Left lung (tissue), 4 donors: ENCODE measurements at regions not wholly inside any gene's neighbourhood (a gene's known extent, or its start where the extent isn't known, plus 50 kb on each side); places are given as distances from the start of the nearest gene placed in this dataset.

Experiments
- ATAC-seq: fragments of 200-7000 bp; cut with Tn5 transposase; one replicate; pipeline ENCODE4 v1.9.1; 2020; ENCODE audit warnings: moderate library complexity
- DNase-seq, 4 donors: peaks; one replicate each; pipeline ENCODE4 v3.0.0-alpha.2; 2013 to 2020
- H3K27ac ChIP-seq, 2 donors: fragments of 200-600 bp; sonication (generic) in 1 of 2; one replicate each; pipeline versions ENCODE4 v1.5.0 to v1.8.0; 2020 to 2021
- H3K27me3 ChIP-seq, 2 donors: fragments of 200-600 bp; sonication (generic) in 1 of 2; one replicate each; pipeline versions ENCODE4 v1.5.0 to v1.8.0; 2020 to 2021
- H3K36me3 ChIP-seq, 2 donors: fragments of 200-600 bp; sonication (generic) in 1 of 2; one replicate each; pipeline versions ENCODE4 v1.5.0 to v1.8.0; 2020 to 2021
- H3K4me1 ChIP-seq, 2 donors: fragments of 200-600 bp; one replicate each; pipeline ENCODE4 v1.8.0; 2021
- H3K4me3 ChIP-seq, 2 donors: fragments of 200-600 bp; sonication (generic) in 1 of 2; one replicate each; pipeline versions ENCODE4 v1.5.0 to v1.8.0; 2020 to 2021; ENCODE audit warnings: mild to moderate bottlenecking in 1 of 2
- H3K9me3 ChIP-seq, 2 donors: fragments of 200-600 bp; sonication (generic) in 1 of 2; one replicate each; pipeline versions ENCODE4 v1.5.0 to v1.8.0; 2020 to 2021
- CTCF ChIP-seq, 2 donors: fragments of 200-600 bp; sonication (generic) in 1 of 2; IDR thresholded peaks; one replicate each; pipeline versions ENCODE4 v1.5.0 to v1.8.0; 2021; ENCODE audit warnings: antibody characterized with exemption in 2 of 2
- intact Hi-C, 2 donors: fragments of 100-400 bp; cut with DNase I; formaldehyde crosslinking; loops; one replicate each; pipeline versions ENCODE4 v1.11.2 to v1.14.2; 2022
- donor health status: DM: no; HTN: yes; CAD: no.
- donor health status: DM: no; HTN: no; CAD: no.

- Histone ChIP-seq H3K9me3 (peaks cover 0 to 3% of the 10 kb centered on the region in 2 donors), H3K36me3 (no peaks in the 10 kb centered on the region), H3K4me1 (no peaks in the 10 kb centered on the region), H3K27me3 (no peaks in the 10 kb centered on the region), H3K4me3 (no peak overlapping the region), H3K27ac (no peak overlapping the region)
- TF ChIP-seq CTCF (IDR thresholded peaks at IDR 0.05), result no peak
- DNase-seq (no peak), ATAC-seq (no peak)
- intact Hi-C loops, result no loop called here
Observed at GRCh38 chr1:80447526-80447925, 1353.2 kb upstream of the ADGRL2 start.

GRCh38 chr1:80445033-80445432, 1355.7 kb upstream of the ADGRL2 start:
- ATAC-seq, result no peak
- no peak overlapping the region for H3K27ac ChIP-seq

GRCh38 chr1:80444171-80444570, 1356.6 kb upstream of the ADGRL2 start:
- no peak for TF ChIP-seq CTCF (IDR thresholded peaks at IDR 0.05)
- no peak overlapping the region for H3K4me3 ChIP-seq
- H3K36me3 ChIP-seq, result no peaks in the 10 kb centered on the region
- DNase-seq (no peak), ATAC-seq (no peak)
- no peak overlapping the region for H3K27ac ChIP-seq
- intact Hi-C loops, result no loop called here
- no peaks in the 10 kb centered on the region for H3K27me3 ChIP-seq
- no peaks in the 10 kb centered on the region for H3K4me1 ChIP-seq
- peaks cover 0 to 3% of the 10 kb centered on the region in 2 donors for H3K9me3 ChIP-seq

More at GRCh38 chr1:80445033-80445432, 1355.7 kb upstream of the ADGRL2 start:
- Histone ChIP-seq H3K4me1 (no peaks in the 10 kb centered on the region), H3K27me3 (no peaks in the 10 kb centered on the region), H3K4me3 (no peak overlapping the region), H3K36me3 (no peaks in the 10 kb centered on the region), H3K9me3 (peaks cover 0 to 3% of the 10 kb centered on the region in 2 donors)
- intact Hi-C loops, result no loop called here
- no peak for DNase-seq
- no peak for TF ChIP-seq CTCF (IDR thresholded peaks at IDR 0.05)

- ATAC-seq, result no peak
- H3K4me3 ChIP-seq, result no peak overlapping the region
- H3K9me3 ChIP-seq, result no peaks in the 10 kb centered on the region
- no peaks in the 10 kb centered on the region for H3K27me3 ChIP-seq
- intact Hi-C loops, result no loop called here
- no peaks in the 10 kb centered on the region for H3K4me1 ChIP-seq
- H3K36me3 ChIP-seq, result no peaks in the 10 kb centered on the region
- H3K27ac ChIP-seq, result no peak overlapping the region
- TF ChIP-seq CTCF (IDR thresholded peaks at IDR 0.05), result no peak
- no peak for DNase-seq
Observed at GRCh38 chr1:80441664-80442063, 1359.1 kb upstream of the ADGRL2 start.

GRCh38 chr1:80436851-80437250, 1363.9 kb upstream of the ADGRL2 start:
- DNase-seq (no peak), ATAC-seq (no peak)
- no peaks in the 10 kb centered on the region for H3K36me3 ChIP-seq
- no peak overlapping the region for H3K27ac ChIP-seq
- TF ChIP-seq CTCF (IDR thresholded peaks at IDR 0.05), result no peak
- H3K4me3 ChIP-seq, result no peak overlapping the region
- H3K4me1 ChIP-seq, result no peaks in the 10 kb centered on the region
- peaks cover 0 to 3% of the 10 kb centered on the region in 2 donors for H3K9me3 ChIP-seq
- no peaks in the 10 kb centered on the region for H3K27me3 ChIP-seq
- intact Hi-C loops, result no loop called here
